ENCODE measurements at regions not wholly inside any gene's neighbourhood (a gene's known extent, or its start where the extent isn't known, plus 50 kb on each side); places are given as distances from the start of the nearest gene placed in this dataset.
"Not testable (repeated sequence)": the region's sequence is repeated elsewhere in the genome, so short reads cannot be mapped to it uniquely, and the experiment has no call there.

DNA sequence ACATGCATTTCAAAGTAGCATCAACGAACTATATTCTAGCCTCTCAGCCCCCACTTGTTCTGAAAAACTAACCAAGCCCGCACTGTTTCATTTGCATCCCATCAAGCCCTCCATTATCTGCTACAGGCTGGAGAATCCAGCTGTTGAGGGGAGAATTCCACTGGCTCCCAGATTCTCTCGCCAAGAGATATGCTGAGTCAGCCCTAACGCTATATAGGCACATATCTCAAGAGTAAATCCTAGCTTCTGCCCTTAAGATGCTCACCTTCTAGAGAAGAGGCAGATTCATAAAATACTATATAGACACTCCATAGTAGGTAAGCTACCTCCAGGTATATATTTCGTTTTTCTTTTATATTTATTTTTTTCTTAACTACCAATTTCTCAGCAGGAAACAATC, 266.4 kb upstream of the TARS1 start:
- intact Hi-C loops (cut with DNase I): no loop called here
- no peak for DNase-seq (ENCODE audit: low spot score)
- ATAC-seq: no peak

DNA sequence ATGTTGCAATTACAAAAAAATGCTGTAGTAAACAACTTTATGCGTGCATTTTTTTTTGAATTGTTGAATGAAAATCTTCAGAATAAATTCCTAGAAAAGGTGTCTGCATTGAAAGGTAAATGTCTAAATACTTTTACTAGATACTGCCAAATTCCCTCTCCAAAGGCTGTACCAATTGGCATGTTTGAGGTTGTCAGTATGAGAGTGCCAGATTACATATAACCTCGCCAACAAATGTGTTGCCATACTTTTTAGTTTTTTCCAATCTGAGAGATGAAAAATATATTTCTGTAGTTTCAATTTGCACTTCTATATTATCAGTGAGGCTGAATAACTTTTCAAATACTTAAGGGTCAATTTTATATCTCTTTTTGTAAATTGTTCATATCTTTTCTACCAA, 261.5 kb upstream of the TARS1 start:
- DNase-seq (ENCODE audit: low spot score) (no peak), ATAC-seq (no peak)
- intact Hi-C loops (cut with DNase I): no loop called here

- no peak for ATAC-seq
- DNase-seq (ENCODE audit: low spot score): no peak
- intact Hi-C loops (cut with DNase I): no loop called here
Measured at GRCh38 chr5:33180900-33181299, 259.9 kb upstream of the TARS1 start.

GRCh38 chr5:33182986-33183385, 257.8 kb upstream of the TARS1 start:
- ATAC-seq (no peak), DNase-seq (ENCODE audit: low spot score) (no peak)
- intact Hi-C loops (cut with DNase I): no loop called here

- ATAC-seq (no peak), DNase-seq (ENCODE audit: low spot score) (no peak)
- intact Hi-C loops (cut with DNase I): no loop called here
Measured at GRCh38 chr5:33184367-33184766, 256.4 kb upstream of the TARS1 start.

- ATAC-seq: no peak
- DNase-seq (ENCODE audit: low spot score): no peak
- intact Hi-C loops (cut with DNase I): no loop called here
Measured at GRCh38 chr5:33188089-33188488, 252.7 kb upstream of the TARS1 start.

DNA sequence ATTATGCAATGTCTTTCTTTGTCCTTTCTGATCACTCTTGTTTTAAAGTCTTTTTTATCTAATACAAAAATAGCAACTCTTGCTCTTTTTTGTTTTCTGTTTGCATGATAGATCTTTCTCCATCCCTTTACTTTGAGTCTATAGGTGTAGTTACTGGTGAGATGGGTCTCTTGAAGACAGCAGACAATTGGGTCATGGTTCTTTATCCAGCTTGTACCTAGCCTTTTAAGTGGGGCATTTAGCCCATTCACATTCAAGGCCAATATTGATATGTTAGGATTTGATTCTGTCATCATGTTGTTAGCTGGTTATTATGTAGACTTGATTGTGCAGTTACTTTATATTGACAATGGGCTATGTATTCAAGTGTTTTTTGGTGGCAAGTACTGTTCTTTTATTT, 245.9 kb upstream of the TARS1 start:
- ATAC-seq: no peak
- intact Hi-C loops (cut with DNase I): no loop called here
- DNase-seq (ENCODE audit: low spot score): no peak

- no peak for ATAC-seq
- intact Hi-C loops (cut with DNase I): no loop called here
- DNase-seq (ENCODE audit: low spot score): no peak
Measured at GRCh38 chr5:33195431-33196165, 245.2 kb upstream of the TARS1 start.

DNA sequence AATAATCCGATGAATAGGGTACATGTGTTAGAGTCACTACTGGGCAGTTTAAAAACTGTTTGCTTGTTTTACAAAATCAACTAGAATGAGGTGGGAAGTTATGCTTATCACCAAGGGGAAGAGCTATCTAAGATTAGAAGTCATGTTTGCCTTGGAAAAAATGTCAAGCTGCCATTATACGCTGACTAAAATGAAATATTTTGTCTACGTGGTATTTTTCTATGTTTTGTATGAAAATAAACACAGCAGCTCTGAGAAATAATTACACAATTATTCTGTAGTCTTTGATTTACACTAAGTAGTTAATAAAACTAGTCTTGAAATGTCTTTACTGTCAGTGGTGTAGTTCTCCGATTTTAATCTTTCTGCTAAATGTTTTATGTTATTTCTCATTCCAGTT, 241.9 kb upstream of the TARS1 start:
- ATAC-seq (no peak), DNase-seq (ENCODE audit: low spot score) (no peak)
- intact Hi-C loops (cut with DNase I): no loop called here

DNA sequence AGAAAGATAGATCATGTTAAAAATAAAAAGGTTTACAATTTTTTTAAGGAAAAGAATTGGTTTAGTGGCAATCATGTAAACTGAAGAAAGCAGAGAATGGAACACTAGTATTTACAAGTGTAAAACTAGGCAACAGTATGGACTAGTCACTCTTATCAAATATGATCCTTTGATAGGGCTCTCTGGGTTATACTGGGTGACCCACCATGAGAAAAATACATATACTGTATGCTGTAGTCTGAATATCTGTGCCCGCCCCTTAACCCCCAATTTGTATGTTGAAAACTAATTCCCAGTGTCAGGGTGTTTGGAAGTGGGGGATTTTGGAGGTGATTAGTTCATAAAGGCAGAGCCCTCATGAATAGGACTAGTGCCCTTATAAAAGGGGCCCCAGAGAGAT, 236.8 kb upstream of the TARS1 start:
- ATAC-seq (no peak), DNase-seq (ENCODE audit: low spot score) (no peak)
- intact Hi-C loops (cut with DNase I): no loop called here

GRCh38 chr5:33205079-33205478, 235.7 kb upstream of the TARS1 start:
- intact Hi-C loops (cut with DNase I): no loop called here
- DNase-seq (ENCODE audit: low spot score) (no peak), ATAC-seq (no peak)

GRCh38 chr5:33205727-33206410, 234.9 kb upstream of the TARS1 start:
- DNase-seq (ENCODE audit: low spot score): no peak
- intact Hi-C loops (cut with DNase I): no loop called here
- ATAC-seq: peak; percentile 20

DNA sequence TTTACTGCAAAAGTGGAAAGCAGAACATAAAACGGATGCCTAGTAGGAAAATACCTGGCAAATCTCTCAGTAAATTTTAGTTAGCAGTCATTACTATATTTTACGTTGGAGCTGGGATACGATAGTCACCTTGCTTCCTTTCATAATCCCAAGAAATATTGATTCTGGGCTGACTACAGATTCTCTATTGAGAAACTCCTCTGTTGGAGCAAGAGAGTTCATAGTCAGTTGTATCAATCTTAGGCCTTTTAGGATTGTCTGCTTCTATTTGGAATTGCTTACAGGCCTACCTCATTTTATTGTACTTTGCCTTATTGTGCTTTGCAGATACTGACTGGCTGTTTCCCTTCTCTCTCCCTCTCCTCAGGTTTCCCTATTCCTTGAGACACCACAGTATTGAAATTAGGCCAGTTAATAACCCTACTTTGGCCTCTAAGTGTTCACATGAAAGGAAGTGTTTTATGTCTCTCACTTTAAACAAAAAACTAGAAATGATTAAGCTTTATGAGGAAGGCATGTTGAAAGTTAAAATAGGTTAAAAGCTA, 233.7 kb upstream of the TARS1 start:
- ATAC-seq: no peak
- intact Hi-C loops (cut with DNase I): no loop called here
- no peak for DNase-seq (ENCODE audit: low spot score)

GRCh38 chr5:33209252-33209651, 231.5 kb upstream of the TARS1 start:
- intact Hi-C loops (cut with DNase I): no loop called here
- ATAC-seq: no peak
- DNase-seq (ENCODE audit: low spot score): no peak

GRCh38 chr5:33210221-33210620, 230.5 kb upstream of the TARS1 start:
- DNase-seq (ENCODE audit: low spot score): not testable (repeated sequence)

DNA sequence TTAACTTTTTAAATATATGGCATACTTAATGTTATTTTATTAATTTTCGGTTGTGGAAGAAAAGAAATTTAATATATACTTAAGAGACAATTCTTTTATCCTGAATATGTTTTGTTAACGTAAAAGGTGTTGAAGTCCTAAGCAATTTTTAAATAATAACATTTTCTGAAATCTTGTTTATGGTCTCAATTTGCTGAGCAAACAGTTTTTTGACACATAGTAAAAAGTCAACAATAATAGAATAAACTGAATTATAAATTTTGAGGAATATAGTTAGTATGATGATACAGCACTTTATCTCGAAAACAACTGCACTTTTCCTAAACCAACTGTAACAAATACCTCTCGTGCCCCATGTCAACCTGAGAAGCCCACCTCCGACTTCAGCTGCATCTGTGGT, 229.8 kb upstream of the TARS1 start:
- ATAC-seq (no peak), DNase-seq (ENCODE audit: low spot score) (no peak)
- intact Hi-C loops (cut with DNase I): no loop called here

More at GRCh38 chr5:33210221-33210620, 230.5 kb upstream of the TARS1 start:
- ATAC-seq; intact Hi-C loops (cut with DNase I): not testable (repeated sequence)

GRCh38 chr5:33212439-33212838, 228.3 kb upstream of the TARS1 start:
- no peak for DNase-seq (ENCODE audit: low spot score)
- intact Hi-C loops (cut with DNase I): no loop called here
- ATAC-seq: no peak

- ATAC-seq (no peak), DNase-seq (ENCODE audit: low spot score) (no peak)
- intact Hi-C loops (cut with DNase I): no loop called here
Measured at GRCh38 chr5:33212900-33213299, 227.9 kb upstream of the TARS1 start.

- ATAC-seq (peak; percentile 55), DNase-seq (ENCODE audit: low spot score) (no peak)
- intact Hi-C loops (cut with DNase I): no loop called here
Measured at GRCh38 chr5:33223563-33224284, 217.0 kb upstream of the TARS1 start.
